ENCODE measurements at regions not wholly inside any gene's neighbourhood (a gene's known extent, or its start where the extent isn't known, plus 50 kb on each side); places are given as distances from the start of the nearest gene placed in this dataset.
A peak's percentile ranks its signal among the peaks of the same experiment; 100 is the strongest.

DNA sequence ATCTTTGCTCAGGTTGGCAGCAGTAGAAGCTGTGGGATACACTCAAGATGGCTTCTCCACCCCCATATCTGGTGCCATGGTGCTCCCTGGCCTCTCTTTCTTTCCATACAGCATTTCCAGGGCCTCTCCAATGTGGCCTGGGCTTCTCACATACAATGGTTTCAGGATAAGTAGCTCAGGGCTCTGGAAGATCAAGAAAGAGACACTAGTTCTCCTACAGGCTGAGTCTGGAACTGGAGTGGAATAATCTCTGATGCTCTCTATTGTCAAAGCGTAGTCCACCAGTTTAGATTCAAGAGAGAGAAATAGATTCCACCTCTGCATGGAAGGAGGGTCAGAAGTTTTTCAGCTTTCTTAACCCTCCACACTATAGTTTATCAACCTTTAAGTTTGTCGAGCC lies 138.2 kb upstream of the AADAT start:
- WGBS (ENCODE audit: extremely low coverage, insufficient coverage, insufficient read length): no CpG with 5 or more reads among the region's 2 CpGs
- Histone ChIP-seq H3K36me3 (ENCODE audit: control insufficient read depth in 1 of 2, insufficient read depth in 2 of 2, low read length in 2 of 2) (no peaks in the 10 kb centered on the region), H3K4me3 (ENCODE audit: low read depth, low read length) (no peak overlapping the region), H3K27ac (ENCODE audit: low read depth, low read length) (no peak overlapping the region), H4K12ac (ENCODE audit: low read depth, low read length) (no peak overlapping the region), H3K79me1 (ENCODE audit: low read length) (no peaks in the 10 kb centered on the region), H3K9me3 (ENCODE audit: insufficient read depth, low read depth, low read length) (no peaks in the 10 kb centered on the region), H3K4me1 (ENCODE audit: control insufficient read depth in 1 of 2, insufficient read depth in 2 of 2, low read length in 2 of 2) (no peaks in the 10 kb centered on the region), H2BK12ac (ENCODE audit: low read length) (no peak overlapping the region), H3K23ac (ENCODE audit: low read length) (no peak overlapping the region), H3K27me3 (ENCODE audit: insufficient read depth, low read length) (no peaks in the 10 kb centered on the region), H4K91ac (ENCODE audit: low read depth, low read length) (no peak overlapping the region), H2BK120ac (ENCODE audit: insufficient read depth, low read length, poor library complexity) (no peak overlapping the region), H3K4me2 (ENCODE audit: low read length) (no peak overlapping the region), H4K8ac (ENCODE audit: low read depth, low read length) (no peak overlapping the region), H2AK5ac (ENCODE audit: low read length) (no peak overlapping the region), H3K79me2 (ENCODE audit: control insufficient read depth, insufficient read depth, low read length, poor library complexity) (no peaks in the 10 kb centered on the region), H3K14ac (ENCODE audit: low read length) (no peak overlapping the region), H3K4ac (ENCODE audit: low read depth, low read length) (no peak overlapping the region), H2AFZ (ENCODE audit: insufficient read depth, low read length, poor library complexity) (no peak overlapping the region), H3K9ac (ENCODE audit: low read length) (no peak overlapping the region), H2BK5ac (ENCODE audit: low read depth, low read length, poor library complexity) (no peak overlapping the region), H3K18ac (ENCODE audit: low read length) (no peak overlapping the region)
- DNase-seq: peak in 1 of 2 donors; percentile 3

DNA sequence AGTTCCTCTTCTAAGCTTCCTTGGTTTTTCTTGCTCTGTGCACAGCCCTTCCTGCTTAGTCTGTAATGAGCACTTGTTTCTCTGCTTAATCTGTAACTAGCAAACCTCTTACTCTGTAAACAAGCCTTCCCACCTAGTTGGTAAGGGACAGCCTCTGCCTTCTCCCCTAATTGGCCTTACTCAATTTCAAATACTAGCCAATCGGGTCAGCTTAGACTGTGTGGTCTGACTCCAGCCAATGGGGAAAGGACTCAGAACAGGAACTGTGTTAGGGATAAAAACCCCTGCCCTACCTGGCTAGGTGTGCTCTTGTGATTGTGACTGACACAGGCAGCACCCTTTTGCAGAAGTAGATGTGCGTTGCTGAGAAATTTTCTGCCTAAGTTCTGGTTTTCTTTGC lies 136.5 kb upstream of the AADAT start:
- no CpG with 5 or more reads among the region's 2 CpGs for WGBS (ENCODE audit: extremely low coverage, insufficient coverage, insufficient read length)
- Histone ChIP-seq H3K79me2 (ENCODE audit: control insufficient read depth, insufficient read depth, low read length, poor library complexity) (no peaks in the 10 kb centered on the region), H2BK5ac (ENCODE audit: low read depth, low read length, poor library complexity) (no peak overlapping the region), H3K23ac (ENCODE audit: low read length) (no peak overlapping the region), H3K14ac (ENCODE audit: low read length) (no peak overlapping the region), H3K4me3 (ENCODE audit: low read depth, low read length) (no peak overlapping the region), H2AFZ (ENCODE audit: insufficient read depth, low read length, poor library complexity) (no peak overlapping the region), H2BK120ac (ENCODE audit: insufficient read depth, low read length, poor library complexity) (no peak overlapping the region), H4K8ac (ENCODE audit: low read depth, low read length) (no peak overlapping the region), H3K4me2 (ENCODE audit: low read length) (no peak overlapping the region), H2AK5ac (ENCODE audit: low read length) (no peak overlapping the region), H3K27me3 (ENCODE audit: insufficient read depth, low read length) (no peaks in the 10 kb centered on the region), H3K9me3 (ENCODE audit: insufficient read depth, low read depth, low read length) (peaks cover 2% of the 10 kb centered on the region), H2BK12ac (ENCODE audit: low read length) (no peak overlapping the region), H3K79me1 (ENCODE audit: low read length) (no peaks in the 10 kb centered on the region), H3K18ac (ENCODE audit: low read length) (no peak overlapping the region), H3K4ac (ENCODE audit: low read depth, low read length) (no peak overlapping the region), H3K27ac (ENCODE audit: low read depth, low read length) (no peak overlapping the region), H4K12ac (ENCODE audit: low read depth, low read length) (no peak overlapping the region), H4K91ac (ENCODE audit: low read depth, low read length) (no peak overlapping the region), H3K9ac (ENCODE audit: low read length) (no peak overlapping the region), H3K36me3 (ENCODE audit: control insufficient read depth in 1 of 2, insufficient read depth in 2 of 2, low read length in 2 of 2) (no peaks in the 10 kb centered on the region), H3K4me1 (ENCODE audit: control insufficient read depth in 1 of 2, insufficient read depth in 2 of 2, low read length in 2 of 2) (no peaks in the 10 kb centered on the region)
- DNase-seq: peak in 1 of 2 donors; percentile 15

DNA sequence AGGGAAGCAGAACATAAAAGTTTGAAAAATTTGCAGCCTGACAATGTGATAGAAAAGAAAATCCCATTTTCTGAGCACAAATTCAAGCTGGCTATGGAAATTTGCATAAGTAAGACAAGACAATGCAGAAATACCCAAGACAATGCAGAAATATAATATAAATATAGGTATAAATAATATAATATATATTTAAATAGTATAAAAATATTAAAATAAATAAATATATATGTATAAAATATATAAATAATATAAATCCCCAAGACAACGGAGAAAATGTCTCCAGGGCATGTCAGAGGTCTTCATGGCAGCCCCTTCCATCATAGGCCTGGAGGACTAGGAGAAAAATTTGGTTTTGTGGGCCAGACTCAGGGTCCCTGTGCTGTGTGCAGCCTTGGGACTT lies 125.0 kb upstream of the AADAT start:
- H2AK5ac ChIP-seq (ENCODE audit: low read length): no peak overlapping the region

DNA sequence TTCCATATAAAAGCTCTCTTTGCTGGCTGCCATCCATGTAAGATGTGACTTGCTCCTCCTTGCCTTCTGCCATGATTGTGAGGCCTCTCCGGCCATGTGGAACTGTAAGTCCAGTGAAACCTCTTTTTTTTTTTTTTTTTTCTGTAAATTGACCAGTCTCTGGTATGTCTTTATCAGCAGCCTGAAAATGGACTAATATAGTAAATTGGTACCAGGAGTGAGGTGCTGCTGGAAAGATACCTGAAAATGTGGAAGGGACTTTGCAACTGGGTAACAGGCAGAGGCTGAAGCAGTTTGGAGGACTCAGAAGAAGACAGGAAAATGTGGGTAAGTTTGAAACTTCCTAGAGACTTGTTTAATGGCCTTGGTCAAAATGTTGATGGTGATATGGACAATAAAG lies 124.3 kb upstream of the AADAT start:
- Histone ChIP-seq H3K18ac (ENCODE audit: low read length) (no peak overlapping the region), H3K4me2 (ENCODE audit: low read length) (no peak overlapping the region), H4K91ac (ENCODE audit: low read depth, low read length) (no peak overlapping the region), H3K36me3 (ENCODE audit: control insufficient read depth in 1 of 2, insufficient read depth in 2 of 2, low read length in 2 of 2) (peaks cover 0 to 3% of the 10 kb centered on the region in 2 experiments), H3K4me1 (ENCODE audit: control insufficient read depth in 1 of 2, insufficient read depth in 2 of 2, low read length in 2 of 2) (no peaks in the 10 kb centered on the region), H3K4ac (ENCODE audit: low read depth, low read length) (no peak overlapping the region), H3K27me3 (ENCODE audit: insufficient read depth, low read length) (no peaks in the 10 kb centered on the region), H2BK12ac (ENCODE audit: low read length) (no peak overlapping the region), H3K79me2 (ENCODE audit: control insufficient read depth, insufficient read depth, low read length, poor library complexity) (no peaks in the 10 kb centered on the region), H4K8ac (ENCODE audit: low read depth, low read length) (no peak overlapping the region), H3K79me1 (ENCODE audit: low read length) (no peaks in the 10 kb centered on the region), H3K14ac (ENCODE audit: low read length) (no peak overlapping the region), H3K9ac (ENCODE audit: low read length) (no peak overlapping the region), H3K9me3 (ENCODE audit: insufficient read depth, low read depth, low read length) (peaks cover 5% of the 10 kb centered on the region), H3K27ac (ENCODE audit: low read depth, low read length) (no peak overlapping the region), H2BK5ac (ENCODE audit: low read depth, low read length, poor library complexity) (no peak overlapping the region), H3K4me3 (ENCODE audit: low read depth, low read length) (no peak overlapping the region), H4K12ac (ENCODE audit: low read depth, low read length) (no peak overlapping the region), H2BK120ac (ENCODE audit: insufficient read depth, low read length, poor library complexity) (no peak overlapping the region), H2AFZ (ENCODE audit: insufficient read depth, low read length, poor library complexity) (no peak overlapping the region), H3K23ac (ENCODE audit: low read length) (no peak overlapping the region), H2AK5ac (ENCODE audit: low read length) (no peak overlapping the region)
- no CpG with 5 or more reads among the region's 1 CpG for WGBS (ENCODE audit: extremely low coverage, insufficient coverage, insufficient read length)
- no peak for DNase-seq

More for the DNA sequence above, 125.0 kb upstream of the AADAT start:
- Histone ChIP-seq H3K27me3 (ENCODE audit: insufficient read depth, low read length) (no peaks in the 10 kb centered on the region), H3K79me1 (ENCODE audit: low read length) (no peaks in the 10 kb centered on the region), H3K4ac (ENCODE audit: low read depth, low read length) (no peak overlapping the region), H3K18ac (ENCODE audit: low read length) (no peak overlapping the region), H3K4me3 (ENCODE audit: low read depth, low read length) (no peak overlapping the region), H3K79me2 (ENCODE audit: control insufficient read depth, insufficient read depth, low read length, poor library complexity) (no peaks in the 10 kb centered on the region), H4K8ac (ENCODE audit: low read depth, low read length) (no peak overlapping the region), H2BK12ac (ENCODE audit: low read length) (no peak overlapping the region), H3K23ac (ENCODE audit: low read length) (no peak overlapping the region), H2AFZ (ENCODE audit: insufficient read depth, low read length, poor library complexity) (no peak overlapping the region), H4K12ac (ENCODE audit: low read depth, low read length) (no peak overlapping the region), H3K27ac (ENCODE audit: low read depth, low read length) (no peak overlapping the region), H3K4me1 (ENCODE audit: control insufficient read depth in 1 of 2, insufficient read depth in 2 of 2, low read length in 2 of 2) (no peaks in the 10 kb centered on the region), H2BK120ac (ENCODE audit: insufficient read depth, low read length, poor library complexity) (no peak overlapping the region), H3K4me2 (ENCODE audit: low read length) (no peak overlapping the region), H4K91ac (ENCODE audit: low read depth, low read length) (no peak overlapping the region), H3K14ac (ENCODE audit: low read length) (no peak overlapping the region), H3K9ac (ENCODE audit: low read length) (no peak overlapping the region), H2BK5ac (ENCODE audit: low read depth, low read length, poor library complexity) (no peak overlapping the region), H3K9me3 (ENCODE audit: insufficient read depth, low read depth, low read length) (peaks cover 5% of the 10 kb centered on the region), H3K36me3 (ENCODE audit: control insufficient read depth in 1 of 2, insufficient read depth in 2 of 2, low read length in 2 of 2) (peaks cover 0 to 3% of the 10 kb centered on the region in 2 experiments)
- DNase-seq: no peak
- no CpG with 5 or more reads among the region's 1 CpG for WGBS (ENCODE audit: extremely low coverage, insufficient coverage, insufficient read length)
